Right cardiac atrium (tissue), 5 donors: ENCODE measurements at regions not wholly inside any gene's neighbourhood (a gene's known extent, or its start where the extent isn't known, plus 50 kb on each side); places are given as distances from the start of the nearest gene placed in this dataset.
A peak's percentile ranks its signal among the peaks of the same experiment; 100 is the strongest.
"Not testable (repeated sequence)": the region's sequence is repeated elsewhere in the genome, so short reads cannot be mapped to it uniquely, and the experiment has no call there.

Experiments used
- ATAC-seq, 2 donors: fragments of 200-7000 bp; cut with Tn5 transposase; one replicate each; pipeline versions ENCODE4 v1.8.0 to v1.9.1; 2020; ENCODE audit warnings: moderate library complexity in 2 of 2, mild to moderate bottlenecking in 1 of 2
- DNase-seq, 3 donors: peaks; one replicate each; pipeline ENCODE4 v3.0.0-alpha.2; 2020
- H3K27ac ChIP-seq: one replicate; pipeline ENCODE4 v1.5.1; 2013; ENCODE audit warnings: mild to moderate bottlenecking, low read length, control low read depth, moderate library complexity
- H3K27me3 ChIP-seq: one replicate; pipeline ENCODE4 v1.6.1; 2013; ENCODE audit not compliant: control insufficient read depth, insufficient read depth
- H3K4me1 ChIP-seq: one replicate; pipeline ENCODE4 v1.6.1; 2013; ENCODE audit warnings: low read length; ENCODE audit not compliant: control insufficient read depth, insufficient read depth
- H3K4me3 ChIP-seq: one replicate; pipeline ENCODE4 v1.5.1; 2013; ENCODE audit warnings: low read length, control low read depth
- H3K9me3 ChIP-seq: one replicate; pipeline ENCODE4 v1.6.1; 2013; ENCODE audit warnings: low read length; ENCODE audit not compliant: control insufficient read depth
- WGBS: extraction: QIAGEN DNeasy Blood & Tissue Kit; methylation state at CpG from one replicate; pipeline ENCODE4 v1.1.7; 2013; 5-methylcytosine and 5-hydroxymethylcytosine counted together
- intact Hi-C, 4 donors: fragments of 100-400 bp; cut with DNase I; formaldehyde crosslinking; loops; one replicate each; pipeline versions ENCODE4 v1.11.0 to v1.14.0; 2022 to 2023
- donor health status: healthy with polysubstance abuse.
- donor health status: DM: no; HTN: yes; CAD: no.
- donor health status: DM: no; HTN: no; CAD: no.
- donor health status: DM: no; HTN: yes; CAD: no; lungs with severe emphysema.
- donor health status: DM: yes; HTN: yes; CAD: no.

GRCh38 chr18:4704781-4705180 lies 249.7 kb upstream of the DLGAP1 start:
- intact Hi-C loops, result no loop called here
- DNase-seq (no peak), ATAC-seq (no peak)
- Histone ChIP-seq H3K27ac (no peak overlapping the region), H3K4me1 (no peaks in the 10 kb centered on the region), H3K9me3 (no peaks in the 10 kb centered on the region), H3K4me3 (no peak overlapping the region), H3K27me3 (no peaks in the 10 kb centered on the region)
- WGBS, result 26% methylated on average over 3 of the region's 3 CpGs

- intact Hi-C loops, result no loop called here
- ATAC-seq (no peak), DNase-seq (no peak)
- Histone ChIP-seq H3K9me3 (no peaks in the 10 kb centered on the region), H3K4me1 (no peaks in the 10 kb centered on the region), H3K27me3 (no peaks in the 10 kb centered on the region), H3K27ac (no peak overlapping the region), H3K4me3 (no peak overlapping the region)
- WGBS, result 90% methylated on average over 17 of the region's 17 CpGs
Measured at GRCh38 chr18:4691836-4692235, 236.7 kb upstream of the DLGAP1 start.

DNA sequence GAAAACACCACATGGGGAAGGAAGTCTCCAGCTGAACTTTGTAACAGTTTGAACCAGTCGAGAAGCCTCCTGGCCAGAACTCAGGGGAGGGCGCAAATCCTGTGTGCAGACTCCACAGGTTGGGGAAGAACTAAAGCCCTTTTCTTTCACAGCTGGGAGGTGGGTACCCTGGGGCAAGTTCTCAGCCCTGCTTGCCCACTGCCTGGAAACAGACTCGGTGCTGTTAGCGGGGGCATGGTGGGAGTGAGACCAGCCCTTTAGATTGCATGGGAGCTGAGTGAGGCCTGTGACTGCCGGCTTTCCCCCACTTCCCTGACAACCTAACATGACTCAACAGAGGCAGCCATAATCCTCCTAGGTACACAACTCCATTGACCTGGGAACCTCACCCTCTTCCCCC lies 223.6 kb upstream of the DLGAP1 start:
- H3K4me3 ChIP-seq, intact Hi-C loops, H3K27me3 ChIP-seq, ATAC-seq, H3K27ac ChIP-seq, H3K9me3 ChIP-seq, H3K4me1 ChIP-seq, DNase-seq: not testable (repeated sequence)
- 84% methylated on average over 5 of the region's 5 CpGs for WGBS

GRCh38 chr18:4677006-4677405 lies 221.9 kb upstream of the DLGAP1 start:
- intact Hi-C loops, result no loop called here
- no peak for DNase-seq
- no peak for ATAC-seq
- no peak overlapping the region for H3K4me3 ChIP-seq
- 58% methylated on average over 3 of the region's 3 CpGs for WGBS
- no peaks in the 10 kb centered on the region for H3K9me3 ChIP-seq
- no peak overlapping the region for H3K27ac ChIP-seq
- no peaks in the 10 kb centered on the region for H3K4me1 ChIP-seq
- no peaks in the 10 kb centered on the region for H3K27me3 ChIP-seq

DNA sequence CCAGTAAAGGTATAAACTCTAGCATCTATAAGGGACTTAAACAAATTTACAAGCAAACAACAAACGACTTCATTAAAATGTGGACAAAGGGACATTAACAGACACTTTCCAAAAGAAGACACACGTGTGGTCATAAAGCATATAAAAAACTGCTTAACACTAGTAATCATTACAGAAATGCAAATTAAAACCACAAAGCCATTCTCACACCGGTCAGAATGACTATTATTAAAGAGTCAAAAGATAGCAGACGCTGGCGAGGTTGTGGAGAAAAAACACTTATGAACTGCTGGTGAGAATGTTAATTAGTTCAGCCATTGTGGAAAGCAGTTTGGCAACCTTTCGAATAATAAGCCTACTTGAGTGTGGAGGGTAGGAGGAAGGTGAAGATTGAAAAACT lies 217.1 kb upstream of the DLGAP1 start:
- ATAC-seq, result no peak
- intact Hi-C loops, result no loop called here
- no peak for DNase-seq
- WGBS, result 80% methylated on average over 6 of the region's 6 CpGs
- Histone ChIP-seq H3K27ac (no peak overlapping the region), H3K4me1 (no peaks in the 10 kb centered on the region), H3K27me3 (no peaks in the 10 kb centered on the region), H3K9me3 (no peaks in the 10 kb centered on the region), H3K4me3 (no peak overlapping the region)

DNA sequence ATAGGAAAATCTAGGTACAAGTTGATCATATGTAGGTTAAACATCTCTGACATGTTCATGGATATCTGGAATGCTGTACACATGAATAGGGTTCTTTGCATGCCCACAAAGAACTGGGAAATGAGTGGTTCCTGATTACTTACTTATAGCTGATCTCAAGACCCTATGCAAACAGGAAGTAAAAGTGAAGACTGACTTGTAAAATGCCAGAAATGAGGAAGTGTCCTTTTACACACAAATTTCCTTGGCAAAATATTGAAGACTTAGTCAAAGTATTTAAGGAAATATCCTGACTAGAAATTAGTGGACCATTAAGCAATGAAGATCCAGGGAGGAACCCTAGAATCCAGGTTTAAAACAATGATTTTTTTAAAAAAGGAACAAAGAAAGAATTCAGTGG lies 203.7 kb upstream of the DLGAP1 start:
- H3K27me3 ChIP-seq, result no peaks in the 10 kb centered on the region
- ATAC-seq, result no peak
- no peak for DNase-seq
- H3K4me1 ChIP-seq, result no peaks in the 10 kb centered on the region
- intact Hi-C loops, result no loop called here
- H3K9me3 ChIP-seq, result no peaks in the 10 kb centered on the region
- H3K4me3 ChIP-seq, result no peak overlapping the region
- no peak overlapping the region for H3K27ac ChIP-seq

DNA sequence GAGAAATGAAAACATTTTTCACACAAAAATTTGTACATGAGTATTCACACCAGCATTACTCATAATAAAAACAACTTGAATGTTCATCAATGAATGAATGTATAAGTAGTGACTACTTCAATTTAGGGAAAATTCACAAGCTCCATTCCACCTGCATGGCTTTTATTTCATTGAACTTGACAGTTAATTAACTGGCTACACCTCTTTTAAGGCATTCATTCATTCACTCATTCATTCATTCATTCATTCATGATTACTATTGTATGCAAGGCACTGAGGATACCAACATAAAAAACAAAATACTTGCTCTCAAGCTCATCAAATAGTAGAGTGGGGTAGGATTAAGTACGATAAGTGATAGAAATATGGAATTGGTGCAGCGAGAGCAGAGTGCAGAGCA lies 198.3 kb upstream of the DLGAP1 start:
- Histone ChIP-seq H3K27ac (no peak overlapping the region), H3K4me3 (no peak overlapping the region), H3K9me3 (no peaks in the 10 kb centered on the region), H3K27me3 (no peaks in the 10 kb centered on the region), H3K4me1 (no peaks in the 10 kb centered on the region)
- 93% methylated on average over 2 of the region's 2 CpGs for WGBS
- ATAC-seq, result no peak
- intact Hi-C loops, result no loop called here
- no peak for DNase-seq

GRCh38 chr18:4641771-4642368 lies 186.8 kb upstream of the DLGAP1 start:
- DNase-seq (peak in 1 of 3 donors; percentile 12), ATAC-seq (no peak)
- 53% methylated on average over 5 of the region's 5 CpGs for WGBS
- H3K27ac ChIP-seq, result no peak overlapping the region
- H3K4me3 ChIP-seq, result no peak overlapping the region
- intact Hi-C loops, result no loop called here
- H3K9me3 ChIP-seq, result no peaks in the 10 kb centered on the region
- H3K4me1 ChIP-seq, result no peaks in the 10 kb centered on the region
- no peaks in the 10 kb centered on the region for H3K27me3 ChIP-seq

DNA sequence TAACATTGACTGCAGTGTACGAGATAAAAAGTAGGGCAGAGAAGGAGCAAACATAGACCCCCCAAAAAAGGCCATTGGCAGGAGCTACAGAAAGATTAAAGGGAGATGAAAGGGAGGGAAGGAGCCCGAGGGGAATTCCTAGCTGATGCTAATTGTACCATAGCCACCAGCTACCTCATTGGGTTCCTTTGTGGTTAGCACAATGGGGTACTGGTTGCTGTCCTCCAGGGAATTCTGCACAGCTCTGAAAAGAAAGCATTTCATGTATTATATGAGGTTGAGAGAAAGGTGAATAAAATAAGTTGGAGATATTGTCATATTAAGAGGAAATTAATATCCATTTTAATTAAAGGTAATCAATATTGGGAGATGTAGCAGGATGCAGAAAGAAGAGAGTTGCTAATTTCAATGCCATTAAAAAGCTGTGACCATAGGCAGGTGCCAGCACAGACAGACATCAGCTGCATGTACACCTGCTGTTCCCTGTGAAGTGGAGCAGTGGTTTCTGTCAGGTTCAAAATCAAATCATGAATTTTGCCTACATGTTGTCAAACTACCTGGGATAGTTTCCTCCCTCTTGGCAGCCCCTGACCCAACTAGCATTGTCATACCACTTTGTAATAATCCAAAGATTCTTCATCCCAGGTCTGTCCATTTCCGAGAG lies 185.4 kb upstream of the DLGAP1 start:
- H3K4me1 ChIP-seq, result no peaks in the 10 kb centered on the region

DNA sequence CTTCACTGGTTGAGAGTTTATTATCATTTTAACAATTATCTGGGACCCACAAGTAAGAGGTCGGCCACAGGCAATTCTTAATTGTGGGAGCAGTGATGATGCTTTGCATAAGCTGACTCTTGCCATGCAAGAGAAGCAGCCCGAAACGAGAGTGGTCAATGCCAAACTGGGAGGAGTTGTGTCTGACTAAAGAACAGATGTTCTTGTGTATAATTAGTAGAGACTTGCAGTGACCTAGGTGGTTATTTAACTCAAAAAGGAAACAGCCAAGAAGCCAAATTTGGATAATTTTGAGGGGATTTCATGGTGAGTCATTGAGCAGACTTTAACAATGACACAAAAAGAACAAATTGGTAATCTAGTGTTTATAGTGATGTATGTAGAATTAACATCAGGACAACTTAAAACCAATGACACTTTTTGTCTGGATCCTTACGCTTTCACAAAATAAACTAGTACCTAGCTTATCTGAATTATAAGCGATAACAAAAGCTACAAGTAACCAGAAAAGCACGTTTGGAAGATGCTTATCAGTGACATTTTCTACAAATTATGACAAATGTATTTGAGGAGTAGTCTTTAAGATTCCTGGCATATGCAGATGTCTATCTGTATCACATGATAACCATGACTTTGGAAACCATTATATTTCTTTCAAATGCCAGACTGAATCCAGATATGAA lies 184.7 kb upstream of the DLGAP1 start:
- no peaks in the 10 kb centered on the region for H3K4me1 ChIP-seq
- WGBS, result 51% methylated on average over 6 of the region's 6 CpGs
- DNase-seq, result no peak
- H3K27me3 ChIP-seq, result no peaks in the 10 kb centered on the region
- no peak overlapping the region for H3K4me3 ChIP-seq
- H3K9me3 ChIP-seq, result no peaks in the 10 kb centered on the region
- no peak overlapping the region for H3K27ac ChIP-seq
- intact Hi-C loops, result no loop called here
- ATAC-seq, result no peak

More for the DNA sequence above, 185.4 kb upstream of the DLGAP1 start:
- Histone ChIP-seq H3K27ac (no peak overlapping the region), H3K9me3 (no peaks in the 10 kb centered on the region), H3K27me3 (no peaks in the 10 kb centered on the region), H3K4me3 (no peak overlapping the region)
- ATAC-seq, result no peak
- no peak for DNase-seq
- intact Hi-C loops, result no loop called here
- 66% methylated on average over 3 of the region's 3 CpGs for WGBS

DNA sequence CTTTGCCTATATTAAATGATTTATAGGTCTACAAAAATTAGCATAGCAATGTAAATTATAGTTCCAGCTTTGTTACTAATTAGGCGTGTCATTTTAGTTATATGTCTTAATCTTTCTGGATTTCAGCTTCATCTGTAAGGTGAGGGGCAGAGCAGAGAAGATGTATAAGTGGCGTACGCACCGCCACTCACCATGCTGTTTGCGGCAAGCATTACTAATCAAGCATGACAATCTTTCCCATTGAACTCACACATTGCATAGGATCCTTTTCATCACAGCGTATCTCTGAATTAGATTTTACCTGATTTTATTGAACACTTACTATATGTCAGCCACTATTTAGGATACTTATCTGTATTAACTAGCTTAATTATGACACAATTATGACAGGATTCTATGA lies 183.6 kb upstream of the DLGAP1 start:
- ATAC-seq (no peak), DNase-seq (no peak)
- Histone ChIP-seq H3K27ac (no peak overlapping the region), H3K9me3 (no peaks in the 10 kb centered on the region), H3K4me3 (no peak overlapping the region), H3K27me3 (no peaks in the 10 kb centered on the region), H3K4me1 (no peaks in the 10 kb centered on the region)
- WGBS, result 87% methylated on average over 6 of the region's 6 CpGs
- intact Hi-C loops, result no loop called here
